HG02588 (cell line): ENCODE measurements at regions not wholly inside any gene's neighbourhood (a gene's known extent, or its start where the extent isn't known, plus 50 kb on each side); places are given as distances from the start of the nearest gene placed in this dataset.
A peak's percentile ranks its signal among the peaks of the same experiment; 100 is the strongest.
"Not testable (repeated sequence)": the region's sequence is repeated elsewhere in the genome, so short reads cannot be mapped to it uniquely, and the experiment has no call there.

Experiments used
- ATAC-seq: cut with Tn5 transposase; IDR thresholded peaks from one replicate; pipeline ENCODE4 v1.9.1; 2021; ENCODE audit warnings: mild to moderate bottlenecking, moderate library complexity; ENCODE audit not compliant: unreplicated experiment

- ATAC-seq: no peak
Measured at GRCh38 chr11:23632293-23632692, 772.0 kb upstream of the CCDC179 start.

DNA sequence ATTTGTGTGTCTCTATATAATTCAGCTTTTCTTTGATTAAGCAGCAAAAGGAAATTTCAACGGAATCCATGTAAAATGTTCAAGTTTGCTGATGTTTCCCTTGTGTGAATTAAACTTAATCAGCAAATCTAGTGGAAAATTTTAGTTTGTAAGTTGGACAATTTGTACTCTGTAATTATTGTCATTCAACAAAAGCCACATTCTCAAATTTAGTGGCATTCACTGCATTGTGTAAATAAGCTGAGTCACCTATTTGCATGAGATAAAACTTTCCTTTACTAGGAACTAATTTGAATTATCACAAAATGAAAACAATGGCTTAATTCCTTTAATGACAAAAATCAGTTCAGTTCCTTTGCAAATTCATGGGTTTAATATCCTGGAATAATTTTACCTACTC is 784.2 kb upstream of the CCDC179 start:
- ATAC-seq: no peak

DNA sequence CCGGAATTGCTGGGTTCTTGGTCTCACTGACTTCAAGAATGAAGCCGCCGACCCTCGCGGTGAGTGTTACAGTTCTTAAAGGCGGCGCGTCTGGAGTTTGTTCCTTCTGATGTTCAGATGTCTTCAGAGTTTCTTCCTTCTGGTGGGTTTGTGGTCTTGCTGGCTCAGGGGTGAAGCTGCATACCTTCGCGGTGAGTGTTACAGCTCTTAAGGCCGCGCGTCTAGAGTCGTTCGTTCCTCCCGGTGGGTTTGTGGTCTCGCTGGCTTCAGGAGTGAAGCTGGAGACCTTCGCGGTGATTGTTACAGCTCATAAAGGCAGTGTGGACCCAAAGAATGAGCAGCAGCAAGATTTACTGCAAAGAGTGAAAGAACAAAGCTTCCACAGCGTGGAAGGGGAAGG is 792.1 kb upstream of the CCDC179 start:
- not testable (repeated sequence) for ATAC-seq

DNA sequence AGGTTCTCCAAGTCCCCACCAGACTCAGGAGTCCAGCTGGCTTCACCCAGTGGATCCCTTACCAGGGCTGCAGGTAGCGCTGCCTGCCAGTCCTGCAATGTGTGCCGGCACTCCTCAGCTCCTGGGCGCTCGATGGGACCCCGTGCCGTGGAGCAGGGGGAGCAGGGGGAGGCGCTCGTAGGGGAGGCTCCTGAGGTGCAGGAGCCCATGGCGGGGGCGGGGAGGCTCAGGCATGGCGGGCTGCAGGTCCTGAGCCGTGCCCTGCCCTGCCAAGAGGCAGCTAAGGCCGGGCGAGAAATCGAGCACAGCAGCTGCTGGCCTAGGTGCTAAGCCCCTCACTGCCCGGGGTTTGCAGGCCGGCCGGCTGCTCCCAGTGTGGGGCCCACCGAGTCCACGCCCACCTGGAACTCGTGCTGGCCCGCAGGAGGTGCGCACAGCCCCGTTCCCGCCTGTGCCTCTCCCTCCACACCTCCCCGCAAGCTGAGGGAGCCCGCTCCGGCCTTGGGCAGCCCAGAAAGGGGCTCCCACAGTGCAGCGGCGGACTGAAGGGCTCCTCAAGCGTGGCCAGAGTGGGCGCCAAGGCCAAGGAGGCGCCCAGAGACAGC is 792.9 kb upstream of the CCDC179 start:
- no peak for ATAC-seq

DNA sequence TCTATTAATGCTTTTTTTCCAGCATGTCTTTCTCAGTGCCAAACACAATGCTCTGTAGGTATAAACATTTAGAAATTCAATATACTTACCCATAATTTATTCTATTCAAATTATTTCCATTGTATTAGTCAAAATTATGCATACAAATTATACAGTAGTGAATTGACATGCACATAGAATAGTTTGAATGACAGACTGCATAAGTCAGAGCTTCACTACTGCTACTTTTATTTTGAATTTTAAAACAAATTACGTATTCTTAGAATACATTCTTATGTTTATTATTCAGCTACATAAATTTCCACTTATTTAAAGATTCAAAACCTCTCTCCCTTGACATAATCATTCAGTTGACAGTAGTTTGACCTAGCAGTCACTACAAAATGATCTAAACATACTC is 808.0 kb upstream of the CCDC179 start:
- no peak for ATAC-seq

DNA sequence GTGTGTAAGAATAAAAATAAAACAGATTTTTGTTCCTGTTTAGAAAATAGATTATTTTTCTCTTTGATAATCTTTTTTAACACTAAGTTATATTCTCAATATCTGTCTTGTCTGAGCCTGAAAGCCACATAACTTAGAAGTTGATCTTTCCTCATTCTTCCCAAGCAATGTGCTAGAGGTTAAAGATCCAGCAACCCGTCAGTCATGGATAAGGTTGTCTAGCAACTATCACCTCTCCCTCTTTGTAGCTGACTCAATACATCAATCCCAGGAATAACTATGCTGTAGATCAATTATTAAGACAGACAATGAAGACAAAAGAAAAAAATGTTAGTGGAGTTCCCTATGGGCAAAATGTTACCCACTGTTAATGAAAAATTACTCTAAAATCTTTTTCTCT is 813.1 kb upstream of the CCDC179 start:
- ATAC-seq: no peak

- no peak for ATAC-seq
Measured at GRCh38 chr11:23674866-23675265, 814.6 kb upstream of the CCDC179 start.

DNA sequence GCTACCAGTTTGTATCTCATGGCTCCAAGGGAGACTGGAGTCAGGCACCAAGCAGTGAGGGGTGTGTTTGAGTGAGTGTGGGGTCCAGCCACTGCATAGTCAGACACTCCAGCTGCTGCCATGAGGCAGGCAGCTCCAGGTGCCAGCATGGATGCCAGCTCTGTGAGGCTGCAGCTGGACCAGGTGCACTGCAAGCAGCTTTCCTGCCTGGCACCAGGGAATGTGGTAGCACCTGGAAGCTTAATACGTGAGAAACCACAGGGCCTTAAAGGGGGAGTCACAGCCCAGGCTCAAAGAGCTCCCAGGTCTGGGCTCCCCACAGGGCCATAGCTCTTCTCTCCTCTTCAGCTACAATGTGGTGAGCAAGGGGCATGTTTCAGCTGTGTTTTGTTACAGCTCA is 817.8 kb upstream of the LUZP2 start:
- ATAC-seq: no peak

DNA sequence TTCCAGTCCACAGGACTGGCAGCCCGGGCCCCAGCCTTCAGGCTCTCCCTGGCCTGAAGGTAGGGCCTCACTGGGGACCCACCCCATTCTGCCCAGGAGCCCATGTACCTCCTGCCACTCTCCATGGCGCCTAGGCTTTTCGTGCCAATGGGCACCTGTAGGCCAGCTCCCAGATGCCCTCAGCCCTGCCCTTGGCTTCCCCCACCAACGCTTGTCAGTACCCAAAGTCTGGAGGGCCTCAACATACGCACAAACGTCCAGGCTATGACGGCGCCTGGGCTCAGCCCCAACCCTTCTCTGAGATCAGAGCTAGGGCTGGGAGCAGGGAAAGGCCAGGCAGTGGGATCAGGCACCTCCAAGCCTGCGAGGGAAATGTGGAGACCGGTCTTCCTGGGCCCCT is 816.9 kb upstream of the LUZP2 start:
- no peak for ATAC-seq

DNA sequence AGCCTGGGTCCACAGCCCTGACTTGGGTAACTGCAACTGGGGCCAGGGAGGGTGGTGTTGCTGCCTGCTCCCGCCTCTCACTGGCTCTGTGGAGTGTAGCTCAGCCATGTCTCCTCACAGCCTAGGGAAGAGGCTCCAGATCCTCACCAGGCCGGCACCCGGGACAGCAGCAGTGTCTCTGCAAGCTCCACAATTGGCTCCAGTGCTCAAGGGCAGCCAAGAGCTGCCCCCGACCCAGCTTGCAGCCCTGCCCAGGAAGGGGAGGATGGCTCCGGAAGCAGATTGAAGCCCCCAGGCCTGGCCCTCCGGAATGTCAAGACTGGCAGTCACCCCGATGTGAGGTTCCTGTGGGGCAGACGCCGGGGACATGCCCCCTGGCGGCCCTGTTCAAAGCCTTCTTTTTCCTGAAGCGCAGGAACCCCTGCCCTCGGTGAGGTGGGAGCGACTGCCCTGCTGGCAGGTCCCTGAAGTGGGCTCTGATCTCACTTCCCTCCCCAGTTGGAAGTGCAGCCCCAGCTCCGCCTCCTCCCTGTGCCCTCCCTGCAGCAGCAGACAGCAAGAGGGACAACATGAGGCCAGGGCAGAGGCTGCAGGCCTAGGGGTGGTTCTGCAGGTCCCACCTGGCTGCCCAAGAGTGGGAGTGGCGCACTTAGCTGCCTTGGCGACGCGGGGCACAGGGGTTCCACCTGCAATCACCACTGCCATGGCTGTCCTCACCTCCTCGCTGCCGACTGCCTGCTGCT is 816.2 kb upstream of the LUZP2 start:
- no peak for ATAC-seq

GRCh38 chr11:23684701-23685100 is 812.2 kb upstream of the LUZP2 start:
- ATAC-seq: no peak

DNA sequence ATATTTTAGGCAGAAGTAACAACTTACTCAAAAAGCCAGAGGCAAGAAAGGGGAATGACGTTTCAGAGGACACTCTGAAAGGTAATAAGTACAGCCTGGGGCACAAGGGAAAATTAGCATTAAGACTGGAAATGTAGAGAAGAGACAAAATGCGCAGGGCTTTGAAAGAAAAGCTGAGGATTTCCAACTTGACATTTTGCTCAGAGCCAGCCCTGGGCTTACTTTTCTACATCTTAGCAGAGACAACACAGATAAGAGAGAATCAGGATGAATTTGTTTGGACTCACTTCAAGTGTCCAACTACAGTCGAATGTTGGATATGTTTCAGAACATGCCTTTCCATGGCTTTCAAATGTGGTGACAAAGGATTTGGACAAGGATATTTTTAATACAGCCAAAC is 808.9 kb upstream of the LUZP2 start:
- no peak for ATAC-seq

- ATAC-seq: no peak
Measured at GRCh38 chr11:23688411-23688810, 808.4 kb upstream of the LUZP2 start.

DNA sequence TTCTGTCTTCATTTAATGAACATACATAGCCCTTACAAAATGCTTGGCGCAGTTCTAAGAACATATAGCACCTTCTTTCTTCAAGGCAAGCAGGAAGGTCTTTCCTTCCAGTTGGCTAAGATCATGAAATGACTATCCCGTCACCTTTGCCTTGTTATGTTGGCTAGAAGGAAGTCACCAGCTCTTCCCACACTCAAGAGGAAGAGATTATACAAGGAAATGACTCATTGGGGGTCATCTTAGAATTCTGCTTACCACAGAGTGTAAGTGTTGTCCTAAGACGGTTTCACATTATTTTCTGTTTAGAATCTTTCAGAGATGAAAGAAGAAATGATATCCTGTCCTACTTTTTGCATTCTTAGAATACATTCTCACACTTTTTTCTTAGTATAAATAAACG is 808.0 kb upstream of the LUZP2 start:
- ATAC-seq: no peak

DNA sequence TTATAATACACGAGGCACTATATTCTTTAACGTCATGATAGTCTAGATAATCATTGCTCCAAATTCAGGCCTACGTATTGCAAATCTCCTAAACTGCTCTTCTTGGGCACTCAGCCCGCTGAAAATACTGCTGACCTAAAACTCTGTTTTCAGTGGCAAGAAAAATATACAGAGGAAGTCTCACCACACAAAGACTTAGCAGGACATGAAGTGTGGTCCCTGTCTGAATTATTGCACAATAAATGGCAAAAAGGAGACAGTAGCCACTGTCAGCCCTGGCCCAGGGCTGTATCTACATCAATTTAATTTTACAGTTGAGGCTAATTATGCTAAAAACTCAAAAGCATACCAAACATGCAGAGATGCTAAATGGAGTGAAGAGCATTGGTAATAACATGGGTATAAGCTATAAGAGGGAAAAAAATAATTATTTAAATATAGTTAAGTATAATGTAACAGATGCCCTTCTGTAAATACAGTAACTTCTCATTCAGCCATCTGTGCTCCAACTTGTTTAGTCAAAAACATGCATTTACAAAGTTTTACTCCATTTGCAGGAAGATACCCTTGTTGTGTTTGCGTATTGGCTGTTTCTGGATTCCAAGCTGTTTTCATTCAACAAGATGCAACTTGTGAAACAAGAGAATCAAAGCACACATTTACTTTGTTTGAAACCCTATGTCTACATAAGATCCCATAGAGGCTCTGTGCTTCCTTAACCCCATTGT is 800.0 kb upstream of the LUZP2 start:
- ATAC-seq: no peak

DNA sequence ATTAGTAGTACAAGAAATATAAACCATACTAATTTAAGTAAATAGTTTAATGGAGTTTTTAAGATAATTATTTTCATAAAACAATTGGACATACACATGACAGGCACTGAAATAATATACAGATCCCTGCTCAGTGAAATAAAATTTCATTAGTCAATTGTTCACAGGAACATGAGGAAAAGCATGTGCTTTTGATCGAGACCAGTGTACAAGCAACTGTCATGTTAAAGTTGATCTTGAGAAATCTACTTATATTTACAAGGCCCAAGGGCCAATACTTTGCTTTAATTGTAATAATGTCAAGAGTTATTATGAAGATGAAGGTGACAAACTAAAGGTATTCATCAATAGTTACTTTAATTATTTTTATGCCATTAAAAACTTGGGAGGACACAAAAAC is 792.7 kb upstream of the LUZP2 start:
- no peak for ATAC-seq

DNA sequence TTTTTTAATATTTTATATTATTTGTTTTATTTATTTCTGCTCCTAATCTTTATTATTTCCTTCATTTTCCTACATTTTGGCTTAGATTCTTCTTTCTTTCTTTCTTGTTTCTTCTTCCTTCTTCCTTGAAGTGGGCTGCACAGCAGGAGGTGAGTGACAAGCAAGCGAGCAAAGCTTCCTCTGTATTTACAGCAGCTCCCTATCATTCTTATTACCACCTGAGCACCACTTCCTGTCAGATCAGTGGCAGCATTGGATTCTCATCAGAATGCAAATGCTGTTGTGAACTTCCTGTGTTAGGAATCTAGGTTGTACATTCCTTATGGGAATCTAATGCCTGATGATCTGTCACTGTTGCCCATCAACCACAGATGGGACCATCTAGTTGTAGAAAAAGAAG is 784.9 kb upstream of the LUZP2 start:
- ATAC-seq: no peak

- ATAC-seq: no peak
Measured at GRCh38 chr11:23719016-23719415, 777.8 kb upstream of the LUZP2 start.

DNA sequence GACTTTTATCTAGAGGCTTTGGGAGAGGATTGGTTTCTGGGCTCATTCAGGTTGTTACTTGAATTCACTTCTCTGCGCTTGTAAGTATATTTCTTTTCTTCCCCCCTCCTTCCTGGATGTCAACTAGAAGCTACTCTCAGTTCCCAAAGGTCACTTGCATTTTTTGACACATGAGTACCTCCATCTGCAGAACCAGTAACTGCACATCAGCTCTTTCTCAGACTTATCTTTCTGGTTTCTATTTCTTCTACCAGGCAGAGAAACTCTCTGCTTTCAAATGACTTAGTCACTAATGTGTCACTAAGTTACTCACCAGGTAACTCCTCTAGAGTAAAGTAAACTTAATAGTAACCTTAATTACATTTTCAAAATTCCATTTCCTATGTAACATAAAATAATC is 773.0 kb upstream of the LUZP2 start:
- peak; percentile 45 for ATAC-seq

GRCh38 chr11:23725752-23726151 is 771.1 kb upstream of the LUZP2 start:
- ATAC-seq: no peak

- no peak for ATAC-seq
Measured at GRCh38 chr11:23727387-23727786, 769.5 kb upstream of the LUZP2 start.

DNA sequence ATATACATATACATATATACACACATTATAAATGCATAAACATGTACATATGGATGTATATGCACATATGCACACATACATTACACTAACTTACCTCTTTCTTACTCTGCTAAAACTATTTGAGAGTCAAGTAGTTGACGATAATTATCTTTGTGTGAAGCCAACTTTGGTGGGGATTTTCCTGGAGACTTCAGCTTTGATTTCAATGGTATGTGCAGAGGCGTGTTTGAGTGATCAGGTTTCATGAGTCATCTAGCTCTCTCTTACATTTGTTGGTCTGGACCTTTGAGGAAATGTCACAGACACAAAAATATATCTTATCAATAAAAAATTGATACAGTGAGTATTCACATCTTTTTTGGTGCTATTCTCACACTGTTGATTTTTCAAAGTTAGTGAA is 769.1 kb upstream of the LUZP2 start:
- no peak for ATAC-seq
